SIG-M5 treated with dmso at 0.1 percent for 504 hours (cell line): ENCODE measurements at regions not wholly inside any gene's neighbourhood (a gene's known extent, or its start where the extent isn't known, plus 50 kb on each side); places are given as distances from the start of the nearest gene placed in this dataset.

ENCODE experiments used
- DNase-seq: peaks from one replicate; lab custom pipeline; 2025; ENCODE audit not compliant: unreplicated experiment; lab: John Stamatoyannopoulos, UW

DNA sequence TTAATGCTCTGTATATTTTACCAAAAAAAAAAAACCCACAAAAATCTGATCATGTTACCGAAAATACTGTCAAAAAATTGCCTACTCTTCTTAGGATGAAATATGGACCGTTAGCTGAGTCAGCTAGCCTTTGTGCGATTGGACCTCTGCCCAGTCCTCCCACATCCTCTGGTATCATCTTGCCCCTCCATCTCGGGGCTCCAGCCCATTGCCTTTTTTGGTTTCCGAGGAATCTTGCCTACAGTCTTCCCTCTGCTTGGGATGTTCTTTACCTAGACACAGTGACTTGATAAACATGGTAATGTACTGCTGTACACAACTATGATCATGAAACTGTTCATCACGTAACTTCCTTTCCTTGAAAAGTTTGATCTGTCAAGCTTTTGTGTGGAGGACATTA, 371.4 kb downstream of the SV2B start:
- no peak for DNase-seq

DNA sequence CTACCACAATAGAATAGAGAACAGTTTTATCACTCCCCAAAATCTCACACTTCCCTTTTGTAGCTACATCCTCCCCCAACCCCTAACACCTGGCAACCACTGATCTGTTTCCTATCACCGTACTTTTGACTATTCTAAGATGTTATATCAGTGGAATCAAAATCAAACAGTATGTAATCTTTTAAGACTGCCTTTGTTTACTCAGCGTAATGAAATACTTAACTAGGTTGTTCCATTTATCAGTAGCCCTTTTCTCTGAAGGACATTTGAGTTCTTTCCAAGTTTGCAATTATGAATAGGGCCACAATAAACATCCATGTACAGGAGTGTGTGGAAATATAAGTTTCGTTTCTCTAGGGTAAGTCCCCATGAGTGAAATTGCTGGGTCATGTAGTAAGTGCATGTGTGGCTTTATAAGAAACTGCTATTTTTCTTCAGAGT, 372.3 kb downstream of the SV2B start:
- no peak for DNase-seq

DNA sequence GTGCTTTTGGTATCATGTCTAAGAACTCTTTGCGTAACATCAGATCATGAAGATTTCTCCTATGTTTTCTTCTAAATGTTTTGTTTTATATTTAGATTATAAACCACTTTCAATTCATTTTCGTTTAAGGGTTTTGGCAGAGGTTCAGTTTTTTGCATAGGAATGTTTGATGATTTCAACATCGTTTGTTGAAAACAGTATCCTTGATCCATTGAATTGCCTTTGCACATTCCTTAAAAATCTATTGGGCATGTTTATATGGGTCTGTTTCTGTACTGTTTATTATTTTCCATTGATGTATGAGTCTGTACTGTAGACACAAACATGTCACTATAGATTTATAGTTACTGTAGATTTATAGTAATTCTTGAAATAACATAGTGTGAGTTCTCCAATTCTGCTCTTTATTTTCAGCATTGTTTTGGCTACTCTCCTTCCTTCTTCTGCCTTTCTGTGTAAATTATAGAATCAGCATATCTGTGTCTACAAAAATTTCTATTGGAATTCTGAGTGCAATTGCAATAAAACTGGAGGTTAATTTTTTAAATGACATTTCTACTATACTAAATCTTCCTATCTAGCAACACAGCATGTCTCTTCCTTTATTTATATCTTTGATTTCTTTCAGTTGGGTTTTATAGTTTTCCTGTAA, 374.0 kb downstream of the SV2B start:
- DNase-seq = no peak

DNA sequence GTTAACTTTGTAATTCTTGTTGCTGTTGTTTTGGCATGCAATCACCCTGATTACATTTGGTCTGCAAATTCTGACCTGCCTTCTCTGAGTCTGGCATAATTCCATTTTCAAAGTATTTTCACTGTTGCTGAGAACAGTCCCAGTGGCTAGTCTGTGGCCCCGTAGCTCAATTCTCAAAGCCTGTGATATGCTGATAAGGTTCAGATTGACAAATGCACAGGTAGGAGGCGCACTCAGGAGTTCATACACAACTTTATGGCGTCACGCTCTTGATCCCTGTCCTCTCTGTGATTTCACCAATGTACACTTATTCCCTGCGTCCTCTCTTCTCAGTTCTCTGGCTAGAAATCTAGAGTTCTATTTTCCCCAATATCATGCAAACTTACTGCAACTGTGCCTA, 376.6 kb upstream of the SLCO3A1 start:
- DNase-seq = no peak

DNA sequence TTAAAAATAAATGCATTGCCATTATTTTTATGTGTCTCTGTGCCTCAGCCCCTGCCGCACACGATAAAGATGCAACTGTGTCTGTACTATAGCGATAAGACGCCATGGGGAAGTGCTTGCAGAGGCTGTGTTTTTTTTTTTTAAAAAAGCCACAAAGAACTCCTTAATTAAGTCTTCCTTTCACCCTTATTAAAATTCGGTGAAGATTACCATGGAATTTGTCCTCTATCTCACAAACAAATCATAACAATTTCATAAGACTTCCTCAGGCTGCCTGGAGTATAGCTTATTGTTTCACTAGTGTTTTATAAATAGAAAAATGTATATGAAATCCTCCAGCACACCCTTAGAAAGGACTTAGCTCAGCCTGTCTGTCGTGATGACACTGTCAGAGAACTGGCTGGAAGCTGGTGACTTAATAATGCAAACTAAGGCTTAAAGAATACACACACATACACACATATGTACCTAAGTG, 374.8 kb upstream of the SLCO3A1 start:
- no peak for DNase-seq

DNA sequence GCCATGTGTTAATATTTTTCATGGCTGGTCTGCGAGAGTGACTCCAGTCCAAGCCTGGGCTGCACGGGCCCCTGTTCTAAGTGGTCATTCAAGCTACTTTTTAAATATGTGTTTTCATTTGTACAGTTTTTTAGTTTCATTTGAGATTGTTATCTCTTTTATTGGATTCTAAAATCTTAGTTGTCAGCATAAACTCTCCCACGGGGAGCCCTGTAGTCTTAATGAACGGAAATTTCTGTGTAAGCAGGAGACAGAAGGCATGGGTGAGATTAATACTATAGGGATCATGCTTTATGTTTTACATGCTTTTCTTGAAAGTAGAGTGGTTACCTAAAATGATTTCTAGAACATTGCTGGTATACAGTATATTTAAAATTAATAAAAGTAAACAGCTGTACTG, 373.1 kb upstream of the SLCO3A1 start:
- DNase-seq = no peak

DNA sequence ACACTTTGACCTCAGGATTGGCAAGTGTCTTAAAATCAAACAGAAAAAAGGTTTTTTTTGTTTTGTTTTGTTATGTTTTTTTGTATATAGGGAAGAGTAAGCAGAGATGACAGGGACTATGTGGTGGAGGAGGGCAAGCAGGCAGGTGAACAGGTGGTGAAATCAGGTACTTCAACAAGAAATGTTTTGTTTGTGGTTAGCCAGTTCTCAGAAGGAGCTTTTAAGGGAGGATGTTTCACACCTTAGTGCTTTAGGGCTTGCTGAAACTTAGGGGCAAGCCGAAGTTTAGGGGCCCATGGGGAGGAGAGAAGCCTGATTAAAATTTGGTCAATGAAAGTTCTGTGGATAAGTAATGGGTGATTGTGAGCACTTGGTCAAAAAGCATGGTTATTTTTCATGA, 370.7 kb upstream of the SLCO3A1 start:
- no peak for DNase-seq

DNA sequence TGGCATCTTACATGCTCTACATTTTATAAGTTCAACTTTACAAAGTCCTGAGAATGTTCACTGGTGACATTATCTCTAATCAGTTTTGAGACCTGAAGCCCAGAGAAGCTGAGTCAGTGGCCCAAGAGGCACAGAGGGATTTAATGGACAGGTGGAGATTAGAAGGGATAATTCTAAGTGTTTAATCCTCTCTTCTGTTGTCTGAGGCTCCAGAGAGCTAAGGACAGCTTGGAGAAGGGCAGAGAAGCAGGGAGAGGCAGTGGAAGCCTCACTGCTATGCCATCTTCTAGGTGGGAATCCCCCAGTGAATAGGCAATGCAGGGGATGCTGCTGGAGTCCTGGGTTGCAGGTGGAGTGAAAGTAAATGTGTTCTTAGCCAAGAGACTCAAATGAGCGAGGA, 369.4 kb upstream of the SLCO3A1 start:
- no peak for DNase-seq

DNA sequence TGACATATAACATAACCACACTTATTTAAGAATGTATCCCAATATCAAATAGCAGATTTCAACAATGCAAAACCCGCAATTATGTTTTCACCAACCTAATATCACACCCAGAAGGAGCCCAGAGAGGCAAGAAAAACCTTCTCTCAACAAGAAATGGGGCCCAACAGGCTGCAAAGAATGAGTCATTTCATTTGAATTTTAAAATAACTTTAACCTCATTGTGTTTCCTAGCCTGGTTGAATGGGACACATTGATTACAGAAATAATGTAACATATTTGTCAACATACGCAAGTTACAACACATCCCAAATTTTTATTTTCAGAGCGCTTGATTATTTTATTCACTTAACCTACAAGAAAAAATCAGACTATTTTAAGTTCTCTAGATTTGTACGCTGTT, 365.1 kb upstream of the SLCO3A1 start:
- no peak for DNase-seq

DNA sequence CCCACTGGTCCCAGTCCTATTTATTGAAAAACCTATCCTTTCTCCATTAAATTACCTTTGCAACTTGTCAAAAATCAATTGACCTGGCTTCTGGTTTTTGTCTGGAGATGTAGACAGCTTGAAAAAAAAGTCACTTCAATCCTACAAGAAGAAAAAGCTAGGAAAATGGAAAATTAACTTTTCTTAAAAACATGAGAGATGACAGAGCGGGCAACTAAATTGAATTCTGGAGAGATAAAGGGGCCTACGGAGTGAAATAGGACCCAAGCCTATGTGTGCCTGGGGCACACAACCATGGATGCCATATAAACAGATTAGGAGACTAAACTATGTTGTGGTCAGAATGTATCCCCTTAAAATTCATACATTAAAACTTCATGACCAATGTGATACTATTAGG, 363.3 kb upstream of the SLCO3A1 start:
- no peak for DNase-seq

DNA sequence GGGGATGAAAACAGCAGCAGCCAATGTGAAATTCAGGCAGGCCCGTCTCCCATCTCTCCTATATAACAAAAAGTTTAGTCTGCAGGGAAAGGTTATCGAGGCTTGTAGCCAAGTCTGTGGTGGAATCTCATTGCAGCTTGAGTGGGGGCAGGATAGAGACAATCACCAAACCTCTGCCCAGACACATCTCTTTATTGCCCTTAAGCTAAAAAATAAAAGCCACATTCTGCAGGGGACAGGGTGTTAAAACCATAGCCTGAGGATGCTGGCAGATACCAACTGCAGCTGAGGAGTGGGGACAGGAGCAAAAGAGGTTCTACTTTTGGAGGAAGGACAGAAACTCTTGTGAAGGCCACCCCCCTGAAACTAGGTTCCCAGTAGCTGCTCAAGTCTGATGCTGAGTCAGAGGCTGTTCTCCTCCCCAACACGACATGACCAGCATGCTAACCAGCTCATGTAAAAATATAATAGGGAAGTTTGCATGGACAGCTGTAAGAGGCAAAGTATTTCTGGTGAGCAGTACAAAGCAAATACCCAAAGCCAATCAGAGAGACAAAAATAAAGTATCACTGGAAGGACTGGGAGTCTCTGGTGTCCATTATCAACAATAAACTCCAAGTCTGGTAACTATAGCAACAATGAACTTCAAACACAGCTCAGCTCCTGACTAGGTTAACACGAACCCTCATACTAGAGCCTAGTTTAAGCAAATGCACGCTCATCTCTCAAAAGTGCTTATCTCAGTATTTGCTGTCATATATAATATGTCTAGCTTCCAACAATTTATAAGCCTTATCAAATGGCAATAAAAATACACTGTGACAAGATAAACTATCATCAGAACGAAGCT, 362.2 kb upstream of the SLCO3A1 start:
- DNase-seq = no peak

DNA sequence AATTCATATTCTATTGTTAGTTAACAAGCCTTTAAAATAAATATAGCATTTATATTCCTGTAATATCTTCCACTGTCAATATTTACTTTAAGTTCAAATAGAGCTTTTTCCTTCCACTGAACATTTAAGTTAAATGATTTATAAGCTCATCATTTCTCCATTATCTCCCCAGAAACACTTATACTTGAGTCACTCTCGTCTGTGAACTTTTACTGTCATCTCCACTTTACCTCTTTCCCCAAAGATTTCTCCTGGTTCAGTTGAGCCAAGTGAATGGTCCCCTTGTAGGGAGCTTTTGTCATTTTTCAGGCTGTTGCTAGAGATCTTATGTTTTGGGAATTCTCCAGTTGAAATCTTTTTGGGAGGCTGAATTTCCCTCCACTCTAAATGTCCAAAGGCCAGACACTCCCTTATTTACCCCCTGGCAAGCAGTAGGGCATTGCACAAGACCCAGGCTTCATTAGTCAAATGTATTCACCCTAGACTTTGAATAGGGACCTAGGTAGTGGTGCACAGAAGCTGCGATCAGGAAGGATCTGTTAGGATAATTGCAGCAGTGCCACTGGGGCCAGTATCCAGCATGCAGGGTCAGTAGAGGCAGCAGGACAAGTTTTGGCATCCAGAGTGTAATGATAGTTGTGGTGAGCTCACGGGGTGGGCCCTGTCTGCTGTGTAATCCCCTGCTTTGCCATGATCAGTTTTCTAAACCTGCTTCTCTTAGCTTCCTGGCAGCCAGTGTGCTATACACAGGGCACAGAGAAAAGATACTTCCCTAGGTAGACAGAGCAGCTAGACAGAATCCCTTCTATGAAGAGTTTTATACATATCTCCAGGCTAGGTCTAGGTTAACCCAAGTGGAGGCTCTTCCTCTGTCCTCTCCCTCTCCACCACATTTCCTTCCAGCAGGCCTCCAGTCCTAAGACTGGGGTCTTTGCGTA, 356.5 kb upstream of the SLCO3A1 start:
- no peak for DNase-seq

DNA sequence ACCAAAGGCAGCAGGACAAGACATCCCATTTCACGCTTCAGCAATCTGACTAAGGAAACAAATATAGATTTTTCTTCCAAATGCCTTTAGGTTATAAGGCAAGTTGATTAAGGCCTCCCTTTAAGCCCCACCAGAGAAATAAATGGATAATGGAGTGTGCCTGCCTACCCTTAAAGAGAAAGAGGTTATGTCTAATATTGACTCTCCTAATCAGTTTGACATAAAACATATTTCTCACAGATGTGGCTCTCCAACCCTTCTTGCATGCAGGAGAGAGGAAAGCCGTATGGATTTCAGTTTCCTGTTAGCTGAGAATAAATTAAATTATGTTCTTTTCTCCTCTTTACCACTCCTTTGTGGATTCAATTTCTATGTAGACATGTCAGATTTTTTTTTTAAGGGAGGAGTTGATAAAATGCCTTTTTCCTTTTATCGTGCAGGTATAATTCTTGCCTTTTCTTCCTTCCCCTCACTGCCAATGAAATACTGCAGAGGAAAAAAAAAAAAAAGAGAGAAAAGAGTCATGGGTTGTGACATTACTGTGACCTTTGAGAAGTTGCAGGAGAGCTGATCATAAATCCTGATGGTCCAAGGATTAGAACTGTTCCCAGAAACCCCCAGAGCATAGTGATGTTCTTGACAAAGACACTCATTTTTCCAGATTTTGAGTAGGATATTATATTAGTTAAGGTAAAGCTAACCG, 355.3 kb upstream of the SLCO3A1 start:
- DNase-seq = no peak

DNA sequence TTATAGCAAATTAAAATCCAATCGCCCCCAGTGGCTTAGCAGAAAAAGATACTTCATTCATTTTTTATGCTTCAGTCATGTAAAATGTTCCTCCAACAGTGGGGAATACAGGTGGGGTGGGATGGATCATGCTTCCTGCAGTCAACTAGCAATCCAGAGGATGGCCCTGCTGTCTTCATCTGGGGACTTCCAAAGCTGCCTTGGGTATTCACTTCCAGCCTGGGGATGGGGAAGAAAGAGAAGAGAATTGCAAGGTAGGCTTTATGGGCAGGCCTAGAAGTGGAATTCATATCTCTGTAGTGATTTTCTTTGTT, 354.8 kb upstream of the SLCO3A1 start:
- no peak for DNase-seq

DNA sequence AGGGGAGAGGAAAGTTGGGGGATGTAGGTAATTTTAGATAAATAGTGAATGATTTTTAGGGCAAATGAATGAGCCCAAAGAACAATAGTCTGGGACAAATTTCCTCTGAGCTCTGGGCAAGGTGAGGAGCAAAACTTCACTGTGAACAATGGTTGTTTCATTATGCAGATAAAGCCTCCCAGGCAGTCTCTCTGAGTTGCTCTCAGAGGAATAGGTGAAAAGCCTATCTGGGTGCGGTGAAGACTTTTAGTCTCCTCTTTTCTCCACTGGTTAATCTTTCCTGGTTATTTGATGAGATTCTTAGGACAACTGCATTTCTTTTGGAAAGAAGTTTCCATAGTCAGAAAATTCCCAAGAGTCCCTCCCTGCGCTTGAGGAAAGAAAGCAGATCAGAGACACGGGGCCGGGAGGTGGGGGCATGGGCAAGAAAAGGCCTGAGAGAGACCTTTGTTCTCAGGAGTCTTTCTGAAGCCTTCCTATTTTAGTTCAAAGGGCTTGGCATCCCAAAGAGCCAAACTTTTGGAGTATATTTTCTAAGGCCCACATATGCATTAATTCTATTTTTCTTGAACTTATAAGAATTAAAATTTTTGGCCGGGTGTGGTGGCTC, 353.6 kb upstream of the SLCO3A1 start:
- no peak for DNase-seq

DNA sequence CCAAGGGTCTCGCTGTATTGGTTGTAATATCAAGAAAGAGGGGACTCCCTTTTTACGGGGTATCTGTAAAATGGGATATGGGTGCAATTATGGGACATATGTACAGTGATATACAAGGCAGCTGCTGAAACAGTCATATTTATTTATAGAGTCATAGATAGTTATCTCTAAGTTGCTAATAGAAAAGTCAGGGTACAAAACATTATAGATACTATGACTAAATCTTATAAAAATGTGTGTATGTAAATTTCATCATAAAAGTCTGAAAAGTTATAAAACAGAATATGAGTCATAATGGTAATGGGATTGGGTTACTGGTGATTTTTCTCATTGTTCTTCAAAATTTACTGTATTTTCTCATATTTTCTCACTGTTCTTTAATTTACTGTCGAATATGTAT, 344.9 kb upstream of the SLCO3A1 start:
- DNase-seq = no peak

DNA sequence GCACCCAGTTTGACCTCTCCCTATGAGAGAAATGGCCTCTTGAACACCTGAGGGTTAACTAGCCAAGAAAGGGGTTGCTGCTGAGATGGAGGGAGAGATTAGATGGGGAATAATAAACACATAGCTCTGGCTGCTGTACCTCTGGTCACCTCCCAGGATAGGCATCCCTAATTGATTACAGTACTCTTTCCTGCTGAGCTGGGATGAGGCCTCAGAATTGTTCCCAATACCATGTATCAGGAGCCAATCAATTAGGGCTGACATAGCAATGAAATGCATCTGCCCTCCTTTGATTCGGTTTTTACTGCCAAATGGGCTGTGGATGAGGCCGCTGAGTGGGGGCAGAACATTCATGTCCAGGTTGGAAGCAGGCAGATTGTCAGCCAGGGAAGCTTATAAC, 339.4 kb upstream of the SLCO3A1 start:
- no peak for DNase-seq

DNA sequence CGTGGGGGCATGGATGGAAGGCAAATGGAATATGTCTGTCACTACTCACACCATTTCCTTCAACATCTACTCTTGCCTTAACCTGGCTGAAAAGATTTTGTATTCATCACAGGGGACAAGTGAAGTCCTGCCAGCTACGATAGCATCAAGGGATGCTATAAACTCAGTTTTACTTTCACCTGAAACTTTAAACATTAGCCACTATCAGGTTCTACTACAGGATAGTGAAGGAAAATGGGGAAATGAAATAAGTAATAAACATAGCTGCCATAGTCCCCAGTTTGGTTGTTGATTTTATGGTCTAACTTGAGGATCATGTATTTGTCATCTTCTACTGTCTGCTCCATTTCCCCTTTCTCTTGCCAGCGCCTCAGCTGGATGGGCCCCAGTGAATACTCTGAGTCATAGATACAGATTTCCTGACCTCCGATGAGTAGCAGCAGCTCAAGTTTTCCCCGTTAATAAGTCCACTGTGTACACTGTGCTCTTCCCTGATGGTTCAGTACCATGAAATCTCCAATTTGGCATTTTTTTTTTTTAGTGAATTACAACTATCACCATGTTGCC, 338.2 kb upstream of the SLCO3A1 start:
- no peak for DNase-seq

DNA sequence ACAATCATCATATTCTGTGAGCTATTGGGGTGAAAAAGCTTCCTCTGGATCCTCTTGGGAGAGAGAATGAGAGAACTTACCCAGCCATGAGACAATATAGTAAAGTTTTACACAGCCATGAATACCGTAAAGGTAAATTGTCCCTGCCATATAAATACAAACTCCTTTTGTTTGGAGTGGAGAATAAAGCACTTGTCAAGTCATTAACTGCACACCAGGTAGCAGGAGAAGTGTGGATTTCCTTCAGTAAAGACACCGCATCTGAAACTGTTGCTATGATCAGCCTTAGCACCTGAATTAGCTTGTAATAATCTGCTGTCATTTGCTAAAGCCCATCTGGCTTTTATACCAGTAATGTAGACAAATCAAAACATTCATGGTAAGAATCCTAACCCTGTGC, 336.6 kb upstream of the SLCO3A1 start:
- DNase-seq = no peak

DNA sequence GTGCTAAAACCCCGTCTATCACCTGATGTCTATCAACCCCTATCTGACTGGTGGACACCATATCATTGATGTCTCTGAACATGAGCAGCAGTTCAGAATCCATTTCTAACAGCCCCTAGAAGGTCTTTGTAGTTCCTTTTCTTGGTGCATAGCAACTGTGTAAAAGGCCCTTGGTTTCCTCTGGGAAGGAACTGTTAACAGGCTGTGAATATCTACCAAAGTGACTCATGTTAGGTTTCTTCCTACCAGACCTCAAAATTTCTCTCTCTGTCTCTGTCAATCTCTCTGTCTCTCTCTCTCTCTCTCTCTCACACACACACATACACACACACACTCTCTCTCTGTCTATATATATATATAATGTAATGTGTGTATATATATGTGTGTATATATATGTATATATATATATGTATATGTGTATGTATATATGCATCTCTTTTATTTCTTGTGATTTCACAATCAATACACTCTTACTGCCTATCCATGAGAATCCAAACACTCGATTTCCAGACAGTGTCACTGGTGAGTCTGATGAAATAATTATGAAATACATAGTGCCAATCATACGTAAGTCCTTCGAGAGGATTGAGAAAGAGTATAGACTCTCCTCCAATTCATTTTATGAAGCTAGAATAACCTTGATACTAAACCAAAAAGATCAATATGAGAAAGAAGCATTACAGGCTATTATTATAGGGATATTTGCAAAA, 335.9 kb upstream of the SLCO3A1 start:
- DNase-seq = no peak
